Activated CD4-positive, alpha-beta memory T cell treated with anti-CD3 and anti-CD28 coated beads, Interleukin-2, amount 10 ng/mL, durations not matched to agents 7 days and 5 days (primary cell): ENCODE measurements at regions not wholly inside any gene's neighbourhood (a gene's known extent, or its start where the extent isn't known, plus 50 kb on each side); places are given as distances from the start of the nearest gene placed in this dataset.
A peak's percentile ranks its signal among the peaks of the same experiment; 100 is the strongest.

Experiments
- CTCF ChIA-PET: fragments of 350-600 bp; sonication (Branson Sonifier 250); formaldehyde crosslinking; loops from one replicate; lab custom pipeline; 2021; ENCODE audit warnings: antibody characterized with exemption, inconsistent platforms; lab: Charles Lee
- POLR2A ChIA-PET: fragments of 350-600 bp; sonication (Branson Sonifier 250); formaldehyde crosslinking; loops from one replicate; lab custom pipeline; 2021; ENCODE audit warnings: antibody characterized with exemption; lab: Charles Lee
- DNase-seq: peaks from one replicate; pipeline ENCODE4 v3.0.0-alpha.2; 2020
- H3K27ac Mint-ChIP-seq: one replicate; pipeline ENCODE4 v1.8.0; 2021; ENCODE audit warnings: mild to moderate bottlenecking, mixed read lengths
- H3K27me3 Mint-ChIP-seq: one replicate; pipeline ENCODE4 v1.8.0; 2021; ENCODE audit warnings: mixed read lengths
- H3K36me3 Mint-ChIP-seq: one replicate; pipeline ENCODE4 v1.8.0; 2021; ENCODE audit warnings: low read depth, mixed read lengths
- H3K4me1 Mint-ChIP-seq: one replicate; pipeline ENCODE4 v1.8.0; 2021; ENCODE audit warnings: mixed read lengths
- H3K4me3 Mint-ChIP-seq: one replicate; pipeline ENCODE4 v1.8.0; 2021; ENCODE audit warnings: mild to moderate bottlenecking, mixed read lengths
- H3K9me3 Mint-ChIP-seq: one replicate; pipeline ENCODE4 v1.8.0; 2021; ENCODE audit warnings: mixed read lengths

DNA sequence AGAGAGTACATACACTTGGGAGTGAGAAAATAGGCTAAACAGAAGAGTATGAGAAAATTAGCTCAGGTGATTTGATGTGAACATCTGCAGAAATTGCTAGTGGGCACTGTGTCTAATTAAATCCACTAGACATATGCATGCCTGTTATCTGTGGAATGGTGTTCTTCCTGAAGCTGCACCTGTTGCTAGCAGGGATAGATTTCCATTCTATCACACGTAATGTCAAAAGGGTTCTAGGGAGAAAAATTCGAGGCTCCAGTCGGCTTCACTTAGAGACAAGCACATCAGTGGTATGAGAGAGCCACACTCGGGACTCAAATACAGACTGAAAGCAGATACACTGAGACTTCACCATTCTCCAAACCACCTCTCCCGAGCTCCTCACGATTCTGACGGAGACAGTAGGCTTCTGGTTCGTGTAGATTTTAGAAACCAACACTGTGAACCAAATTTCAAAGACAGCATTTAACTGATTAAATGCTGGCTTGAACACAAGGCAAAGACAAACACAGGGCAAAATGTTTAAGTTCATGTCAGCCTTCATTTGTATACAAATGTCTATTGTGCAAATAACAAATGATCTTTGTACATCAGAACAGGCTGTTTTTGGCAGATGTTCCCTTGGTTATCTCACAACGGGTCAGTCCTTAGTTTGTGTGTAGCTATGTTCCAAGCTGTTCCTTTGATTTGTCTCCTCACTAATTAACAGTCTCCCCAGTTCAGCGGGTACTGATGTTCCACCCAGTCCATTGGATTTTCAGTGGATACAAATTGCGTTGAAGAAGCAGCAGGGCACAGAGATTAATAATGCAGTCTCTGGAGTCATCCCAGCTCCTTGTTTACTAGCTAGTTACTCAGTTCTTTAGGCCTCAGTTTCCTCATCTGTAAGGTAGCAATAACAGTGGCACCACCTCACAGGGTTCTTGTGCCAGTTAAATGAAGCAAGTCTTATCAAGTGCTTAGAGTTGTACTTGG is 131.0 kb upstream of the IFNGR1 start:
- H3K36me3 Mint-ChIP-seq = no peaks in the 10 kb centered on the region
- DNase-seq = no peak
- no peak overlapping the region for H3K27ac Mint-ChIP-seq
- H3K9me3 Mint-ChIP-seq = no peaks in the 10 kb centered on the region
- no peak overlapping the region for H3K4me3 Mint-ChIP-seq
- ChIA-PET POLR2A (interaction anchor here (0.9 kb wide), 1 partner anchor 14 kb away, joined by 3 read pairs; no protein-coding TSS in a partner anchor), CTCF (interaction anchor here (0.7 to 2.8 kb wide), 2 partner anchors 25 to 65 kb away, joined by 3 to 9 read pairs; no protein-coding TSS in a partner anchor)
- no peaks in the 10 kb centered on the region for H3K27me3 Mint-ChIP-seq
- H3K4me1 Mint-ChIP-seq = peaks cover 17% of the 10 kb centered on the region

- Mint-ChIP-seq H3K4me3 (no peak overlapping the region), H3K36me3 (no peaks in the 10 kb centered on the region), H3K4me1 (peaks cover 15% of the 10 kb centered on the region), H3K9me3 (no peaks in the 10 kb centered on the region), H3K27me3 (peaks cover 2% of the 10 kb centered on the region), H3K27ac (no peak overlapping the region)
- no peak for DNase-seq
- ChIA-PET POLR2A (no interaction called here), CTCF (interaction anchor here (2.8 kb wide), 1 partner anchor 67 kb away, joined by 9 read pairs; no protein-coding TSS in a partner anchor)
Observed at GRCh38 chr6:137348777-137349176, 129.6 kb upstream of the IFNGR1 start.

GRCh38 chr6:137343241-137343640 is 124.1 kb upstream of the IFNGR1 start:
- Mint-ChIP-seq H3K4me1 (peaks cover 23% of the 10 kb centered on the region), H3K27ac (no peak overlapping the region), H3K9me3 (no peaks in the 10 kb centered on the region), H3K36me3 (no peaks in the 10 kb centered on the region), H3K27me3 (peaks cover 4% of the 10 kb centered on the region), H3K4me3 (no peak overlapping the region)
- ChIA-PET CTCF (interaction anchor here (0.7 to 5.2 kb wide), 8 partner anchors 32 to 296 kb away, joined by 3 to 106 read pairs (median 4); no protein-coding TSS in a partner anchor), POLR2A (interaction anchor here (1.3 kb wide), 1 partner anchor 46 kb away, joined by 3 read pairs; no protein-coding TSS in a partner anchor)
- no peak for DNase-seq

- ChIA-PET POLR2A (interaction anchor here (0.9 to 1.6 kb wide), 5 partner anchors 19 to 246 kb away, joined by 3 to 18 read pairs (median 3); no protein-coding TSS in a partner anchor), CTCF (interaction anchor here (0.6 to 5.2 kb wide), 22 partner anchors 18 to 633 kb away, joined by 3 to 106 read pairs (median 3); no protein-coding TSS in a partner anchor)
- Mint-ChIP-seq H3K27me3 (peaks cover 4% of the 10 kb centered on the region), H3K4me3 (peak overlapping the region; percentile 67), H3K9me3 (no peaks in the 10 kb centered on the region), H3K27ac (no peak overlapping the region), H3K4me1 (peaks cover 23% of the 10 kb centered on the region), H3K36me3 (no peaks in the 10 kb centered on the region)
- DNase-seq = no peak
Observed at GRCh38 chr6:137342607-137343190, 123.5 kb upstream of the IFNGR1 start.

GRCh38 chr6:137341681-137342195 is 122.6 kb upstream of the IFNGR1 start:
- no peak overlapping the region for H3K27ac Mint-ChIP-seq

GRCh38 chr6:137339929-137340559 is 120.9 kb upstream of the IFNGR1 start:
- Mint-ChIP-seq H3K36me3 (no peaks in the 10 kb centered on the region), H3K4me3 (no peak overlapping the region), H3K9me3 (no peaks in the 10 kb centered on the region), H3K27ac (no peak overlapping the region), H3K27me3 (peaks cover 20% of the 10 kb centered on the region), H3K4me1 (peaks cover 23% of the 10 kb centered on the region)
- DNase-seq = no peak
- CTCF ChIA-PET = interaction anchor here (0.9 to 2.6 kb wide), 3 partner anchors 76 to 301 kb away, joined by 3 to 19 read pairs (median 5); no protein-coding TSS in a partner anchor
- POLR2A ChIA-PET = no interaction called here

More at GRCh38 chr6:137341681-137342195, 122.6 kb upstream of the IFNGR1 start:
- Mint-ChIP-seq H3K9me3 (no peaks in the 10 kb centered on the region), H3K27me3 (peaks cover 6% of the 10 kb centered on the region), H3K4me3 (peak overlapping the region; percentile 67), H3K36me3 (no peaks in the 10 kb centered on the region), H3K4me1 (peaks cover 23% of the 10 kb centered on the region)
- ChIA-PET CTCF (interaction anchor here (0.6 to 5.2 kb wide), 20 partner anchors 17 to 634 kb away, joined by 3 to 106 read pairs (median 3); no protein-coding TSS in a partner anchor), POLR2A (interaction anchor here (0.9 to 1.6 kb wide), 4 partner anchors 20 to 247 kb away, joined by 3 to 18 read pairs (median 3); no protein-coding TSS in a partner anchor)
- DNase-seq = peak; percentile 70

- Mint-ChIP-seq H3K27ac (no peak overlapping the region), H3K27me3 (peaks cover 38% of the 10 kb centered on the region), H3K9me3 (no peaks in the 10 kb centered on the region), H3K36me3 (no peaks in the 10 kb centered on the region), H3K4me3 (no peak overlapping the region), H3K4me1 (no peaks in the 10 kb centered on the region)
- POLR2A ChIA-PET = no interaction called here
- CTCF ChIA-PET = interaction anchor here (1.0 kb wide), 1 partner anchor 80 kb away, joined by 4 read pairs; no protein-coding TSS in a partner anchor
- DNase-seq = no peak
Observed at GRCh38 chr6:137334884-137335283, 115.7 kb upstream of the IFNGR1 start.

- ChIA-PET CTCF (no interaction called here), POLR2A (no interaction called here)
- Mint-ChIP-seq H3K9me3 (no peaks in the 10 kb centered on the region), H3K27ac (no peak overlapping the region), H3K27me3 (peaks cover 38% of the 10 kb centered on the region), H3K4me3 (no peak overlapping the region), H3K4me1 (no peaks in the 10 kb centered on the region), H3K36me3 (no peaks in the 10 kb centered on the region)
- DNase-seq = no peak
Observed at GRCh38 chr6:137334094-137334493, 114.9 kb upstream of the IFNGR1 start.

- Mint-ChIP-seq H3K4me1 (no peaks in the 10 kb centered on the region), H3K9me3 (no peaks in the 10 kb centered on the region), H3K27ac (no peak overlapping the region), H3K4me3 (no peak overlapping the region), H3K36me3 (no peaks in the 10 kb centered on the region), H3K27me3 (peaks cover 38% of the 10 kb centered on the region)
- ChIA-PET CTCF (interaction anchor here (0.8 to 2.1 kb wide), 3 partner anchors 8 to 82 kb away, joined by 3 to 7 read pairs (median 5); no protein-coding TSS in a partner anchor), POLR2A (no interaction called here)
- no peak for DNase-seq
Observed at GRCh38 chr6:137332637-137333280, 113.6 kb upstream of the IFNGR1 start.

- no peaks in the 10 kb centered on the region for H3K36me3 Mint-ChIP-seq
- POLR2A ChIA-PET = no interaction called here
- H3K27me3 Mint-ChIP-seq = no peaks in the 10 kb centered on the region
- DNase-seq = no peak
- H3K9me3 Mint-ChIP-seq = no peaks in the 10 kb centered on the region
- no peak overlapping the region for H3K4me3 Mint-ChIP-seq
- CTCF ChIA-PET = interaction anchor here (2.5 kb wide), 1 partner anchor 9 kb away, joined by 9 read pairs; no protein-coding TSS in a partner anchor
- H3K27ac Mint-ChIP-seq = no peak overlapping the region
- no peaks in the 10 kb centered on the region for H3K4me1 Mint-ChIP-seq
Observed at GRCh38 chr6:137323860-137324259, 104.7 kb upstream of the IFNGR1 start.

GRCh38 chr6:137320271-137320670 is 101.1 kb upstream of the IFNGR1 start:
- DNase-seq = no peak
- no peaks in the 10 kb centered on the region for H3K4me1 Mint-ChIP-seq
- no peak overlapping the region for H3K4me3 Mint-ChIP-seq
- H3K27ac Mint-ChIP-seq = no peak overlapping the region
- ChIA-PET POLR2A (no interaction called here), CTCF (interaction anchor here (0.8 to 1.9 kb wide), 3 partner anchors 11 to 230 kb away, joined by 3 to 7 read pairs (median 7); no protein-coding TSS in a partner anchor)
- no peaks in the 10 kb centered on the region for H3K36me3 Mint-ChIP-seq
- H3K27me3 Mint-ChIP-seq = no peaks in the 10 kb centered on the region
- no peaks in the 10 kb centered on the region for H3K9me3 Mint-ChIP-seq
